Esophagus muscularis mucosa (tissue), 4 donors: ENCODE measurements at regions not wholly inside any gene's neighbourhood (a gene's known extent, or its start where the extent isn't known, plus 50 kb on each side); places are given as distances from the start of the nearest gene placed in this dataset.
A peak's percentile ranks its signal among the peaks of the same experiment; 100 is the strongest.

Experiments
- DNase-seq: peaks from one replicate; pipeline ENCODE4 v3.0.0-alpha.2; 2017; ENCODE audit errors: extremely low spot score
- H3K27ac ChIP-seq, 4 donors: fragments of 200-600 bp; sonication (generic); replicated peaks in 1 of 4; 1 replicate in 3 of 4; 2 replicates in 1 of 4; pipeline ENCODE4 v1.5.1; 2016 to 2019; ENCODE audit warnings: mild to moderate bottlenecking in 1 of 4
- H3K27me3 ChIP-seq, 4 donors: fragments of 200-600 bp; sonication (generic); one replicate each; pipeline versions ENCODE4 v1.5.1 to v1.6.0; 2016 to 2019
- H3K36me3 ChIP-seq, 4 donors: fragments of 200-600 bp; sonication (generic); one replicate each; pipeline ENCODE4 v1.5.1; 2016 to 2019
- H3K4me1 ChIP-seq, 4 donors: fragments of 200-600 bp; sonication (generic); one replicate each; pipeline ENCODE4 v1.5.1; 2016 to 2019
- H3K4me3 ChIP-seq, 4 donors: fragments of 200-600 bp; sonication (generic); 1 replicate in 2 of 4; 2 replicates in 2 of 4; pipeline ENCODE4 v1.5.1; 2016 to 2019; ENCODE audit warnings: mild to moderate bottlenecking in 4 of 4, moderate library complexity in 1 of 4
- H3K9me3 ChIP-seq, 4 donors: fragments of 200-600 bp; sonication (generic); 1 replicate in 3 of 4; 2 replicates in 1 of 4; pipeline ENCODE4 v1.5.1; 2016 to 2019
- EP300 ChIP-seq: sonication (generic); formaldehyde crosslinking; IDR thresholded peaks from one replicate; pipeline ENCODE4 v1.6.1; 2017; ENCODE audit warnings: antibody characterized with exemption
- POLR2A ChIP-seq: fragments of 450-650 bp; IDR thresholded peaks from one replicate; pipeline ENCODE4 v1.6.1; 2017; ENCODE audit warnings: antibody characterized with exemption, moderate library complexity, mild to moderate bottlenecking, low read depth
- POLR2AphosphoS5 ChIP-seq, 2 donors: sonication (generic); formaldehyde crosslinking; IDR thresholded peaks; one replicate each; pipeline ENCODE4 v1.6.1; 2017; ENCODE audit warnings: antibody characterized with exemption in 2 of 2
- WGBS: methylation state at CpG from one replicate; pipeline ENCODE4 v1.1.5; 2018; 5-methylcytosine and 5-hydroxymethylcytosine counted together
- intact Hi-C: fragments of 100-400 bp; cut with DNase I; formaldehyde crosslinking; loops from one replicate; pipeline ENCODE4 v1.15.1; 2023
- TF ChIP-seq, protein P1 (sequence below), 3 experiments: fragments of 200-600 bp in 2 of 3; fragments of 450-650 bp in 1 of 3; sonication (generic) in 2 of 3; IDR thresholded peaks; one replicate each; pipeline ENCODE4 v1.5.1; 2017 to 2019; ENCODE audit warnings: antibody characterized with exemption in 3 of 3, mild to moderate bottlenecking in 2 of 3, moderate library complexity in 1 of 3

DNA sequence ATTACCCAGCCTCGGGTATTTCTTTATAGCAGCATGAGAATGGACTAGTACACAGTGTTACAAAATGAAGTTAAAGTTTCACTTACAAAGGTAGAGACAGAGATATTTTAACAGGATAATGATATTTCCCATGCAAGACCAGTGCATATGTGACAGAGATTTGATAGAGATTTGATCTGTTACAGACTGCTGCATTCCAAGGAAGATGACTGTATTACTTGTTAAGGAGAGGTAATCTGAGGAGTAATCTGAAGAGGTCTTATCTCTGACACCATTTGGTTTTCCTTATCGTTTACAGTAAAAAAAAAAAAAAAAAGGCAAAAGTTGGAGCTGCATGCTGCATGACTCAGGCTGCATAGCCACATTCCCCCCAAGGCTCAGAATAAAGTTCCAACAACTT, 289.6 kb downstream of the POM121L12 start:
- H3K4me3 ChIP-seq, result no peak overlapping the region
- intact Hi-C loops, result no loop called here
- H3K27ac ChIP-seq, result no peak overlapping the region
- TF ChIP-seq POLR2A, result no peak
- TF ChIP-seq EP300, result no peak
- TF ChIP-seq, protein P1, sequence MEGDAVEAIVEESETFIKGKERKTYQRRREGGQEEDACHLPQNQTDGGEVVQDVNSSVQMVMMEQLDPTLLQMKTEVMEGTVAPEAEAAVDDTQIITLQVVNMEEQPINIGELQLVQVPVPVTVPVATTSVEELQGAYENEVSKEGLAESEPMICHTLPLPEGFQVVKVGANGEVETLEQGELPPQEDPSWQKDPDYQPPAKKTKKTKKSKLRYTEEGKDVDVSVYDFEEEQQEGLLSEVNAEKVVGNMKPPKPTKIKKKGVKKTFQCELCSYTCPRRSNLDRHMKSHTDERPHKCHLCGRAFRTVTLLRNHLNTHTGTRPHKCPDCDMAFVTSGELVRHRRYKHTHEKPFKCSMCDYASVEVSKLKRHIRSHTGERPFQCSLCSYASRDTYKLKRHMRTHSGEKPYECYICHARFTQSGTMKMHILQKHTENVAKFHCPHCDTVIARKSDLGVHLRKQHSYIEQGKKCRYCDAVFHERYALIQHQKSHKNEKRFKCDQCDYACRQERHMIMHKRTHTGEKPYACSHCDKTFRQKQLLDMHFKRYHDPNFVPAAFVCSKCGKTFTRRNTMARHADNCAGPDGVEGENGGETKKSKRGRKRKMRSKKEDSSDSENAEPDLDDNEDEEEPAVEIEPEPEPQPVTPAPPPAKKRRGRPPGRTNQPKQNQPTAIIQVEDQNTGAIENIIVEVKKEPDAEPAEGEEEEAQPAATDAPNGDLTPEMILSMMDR (IDR thresholded peaks at IDR 0.05), result no peak
- no peak for TF ChIP-seq POLR2AphosphoS5 (IDR thresholded peaks at IDR 0.05)
- 49% methylated on average over 2 of the region's 2 CpGs for WGBS
- H3K27me3 ChIP-seq, result no peaks in the 10 kb centered on the region
- peaks cover 0 to 3% (median 0%) of the 10 kb centered on the region in 4 donors for H3K9me3 ChIP-seq
- no peaks in the 10 kb centered on the region for H3K36me3 ChIP-seq
- no peaks in the 10 kb centered on the region for H3K4me1 ChIP-seq
- no peak for DNase-seq

DNA sequence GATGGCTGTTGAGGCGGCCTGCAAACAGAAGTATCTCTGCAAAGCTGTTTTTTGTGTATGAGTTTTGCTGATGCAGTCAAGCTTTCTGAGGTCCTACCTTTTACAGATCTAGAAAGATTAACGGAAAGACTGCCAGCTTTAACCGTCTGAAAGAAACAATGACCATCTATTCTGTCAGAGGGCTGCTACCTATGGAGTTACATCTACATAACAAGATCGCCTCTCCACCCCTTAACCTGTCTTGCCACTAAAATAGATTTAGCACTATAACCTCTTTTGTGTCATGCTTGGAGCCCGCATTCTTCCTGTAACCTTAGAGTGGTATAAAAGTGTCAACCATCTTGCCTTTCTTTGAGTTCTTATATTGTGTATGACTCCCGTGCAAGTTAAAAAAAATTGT, 291.2 kb downstream of the POM121L12 start:
- no peaks in the 10 kb centered on the region for H3K4me1 ChIP-seq
- WGBS, result 79% methylated on average over 6 of the region's 6 CpGs
- H3K27ac ChIP-seq, result no peak overlapping the region
- H3K36me3 ChIP-seq, result no peaks in the 10 kb centered on the region
- peaks cover 0 to 3% (median 0%) of the 10 kb centered on the region in 4 donors for H3K9me3 ChIP-seq
- no peak for DNase-seq
- no peak for TF ChIP-seq EP300
- no peak for TF ChIP-seq POLR2A
- intact Hi-C loops, result no loop called here
- H3K27me3 ChIP-seq, result no peaks in the 10 kb centered on the region
- no peak overlapping the region for H3K4me3 ChIP-seq

DNA sequence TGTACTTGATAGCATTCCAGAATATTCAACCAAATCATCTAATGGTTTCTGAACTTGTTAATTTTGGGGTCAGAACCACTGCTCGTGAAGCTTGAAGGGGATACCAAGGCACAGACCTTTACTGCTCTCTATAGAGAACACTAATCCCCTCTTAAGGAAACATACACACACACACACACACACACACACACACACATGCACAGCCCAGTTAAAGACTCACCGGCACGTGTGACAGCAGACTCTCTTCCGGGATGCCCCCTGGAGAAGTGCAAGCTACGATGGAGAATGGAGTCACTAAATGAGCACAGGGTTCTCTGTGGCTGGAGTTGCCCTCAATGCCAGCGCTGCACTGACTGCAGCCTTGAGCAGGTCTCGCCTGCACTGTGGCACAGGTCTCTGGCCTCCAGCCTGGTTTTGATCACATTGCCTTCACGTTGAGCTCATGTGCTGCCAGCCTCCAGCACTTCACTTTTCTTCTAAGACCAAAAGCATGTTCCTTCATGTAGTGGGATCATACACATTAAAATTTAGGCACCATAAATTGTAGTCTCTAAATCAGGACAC, 300.8 kb downstream of the POM121L12 start:
- no peak for TF ChIP-seq EP300
- TF ChIP-seq POLR2AphosphoS5 (IDR thresholded peaks at IDR 0.05), result no peak
- TF ChIP-seq POLR2A, result no peak
- TF ChIP-seq, protein P1 (IDR thresholded peaks at IDR 0.05), result no peak
- no peak overlapping the region for H3K27ac ChIP-seq
- H3K4me3 ChIP-seq, result no peak overlapping the region
- peaks cover 0 to 3% (median 0%) of the 10 kb centered on the region in 4 donors for H3K9me3 ChIP-seq
- H3K4me1 ChIP-seq, result no peaks in the 10 kb centered on the region
- no peaks in the 10 kb centered on the region for H3K27me3 ChIP-seq
- no peaks in the 10 kb centered on the region for H3K36me3 ChIP-seq
- intact Hi-C loops, result no loop called here
- WGBS, result 93% methylated on average over 7 of the region's 8 CpGs
- no peak for DNase-seq

DNA sequence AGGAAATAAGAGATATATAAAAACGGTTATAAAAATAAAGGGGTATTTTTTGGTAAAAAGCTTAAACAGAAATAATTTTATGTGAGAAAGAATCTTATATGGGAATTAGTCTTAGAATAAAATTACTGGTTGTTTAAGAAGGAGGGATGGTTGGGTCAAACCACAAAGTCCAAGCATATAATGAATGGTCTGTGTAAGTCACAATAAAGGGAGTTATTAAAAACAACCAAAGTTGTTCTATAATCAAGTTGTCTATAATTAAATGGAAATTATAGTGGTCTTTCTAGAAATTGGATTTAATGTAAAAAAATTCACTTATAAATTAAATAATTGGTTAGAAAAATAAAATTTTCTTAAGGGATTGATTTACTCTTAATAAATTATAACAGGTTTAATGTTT, 304.8 kb downstream of the POM121L12 start:
- Histone ChIP-seq H3K27me3 (no peaks in the 10 kb centered on the region), H3K36me3 (no peaks in the 10 kb centered on the region), H3K27ac (no peak overlapping the region), H3K9me3 (peaks cover 0 to 3% (median 0%) of the 10 kb centered on the region in 4 donors), H3K4me1 (no peaks in the 10 kb centered on the region), H3K4me3 (no peak overlapping the region)
- 94% methylated on average over 1 of the region's 1 CpG for WGBS
- intact Hi-C loops, result no loop called here
- DNase-seq, result no peak
- TF ChIP-seq, protein P1 (IDR thresholded peaks at IDR 0.05), result no peak
- TF ChIP-seq EP300 (no peak), POLR2AphosphoS5 (IDR thresholded peaks at IDR 0.05) (no peak), POLR2A (no peak)

DNA sequence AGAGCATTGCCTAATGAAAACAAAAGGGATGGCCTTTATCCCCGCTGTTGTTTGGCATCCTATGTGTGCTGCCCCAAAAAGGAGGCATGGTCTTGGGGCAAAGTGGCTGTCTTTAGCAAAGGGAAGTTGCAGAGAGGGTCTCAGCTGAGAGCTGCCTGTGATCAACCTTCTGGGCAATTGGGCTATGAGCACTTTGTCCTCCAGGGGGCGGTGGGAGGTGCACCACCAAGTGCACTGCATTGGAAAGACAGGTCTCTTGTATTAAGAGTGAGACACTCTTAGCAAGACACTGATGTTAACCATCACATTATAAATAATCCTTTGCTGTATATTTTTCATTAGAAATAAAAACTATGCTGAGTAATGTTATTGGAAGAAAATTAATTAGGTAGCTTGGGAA, 314.8 kb downstream of the POM121L12 start:
- Histone ChIP-seq H3K4me3 (no peak overlapping the region), H3K27ac (no peak overlapping the region), H3K27me3 (no peaks in the 10 kb centered on the region), H3K4me1 (no peaks in the 10 kb centered on the region), H3K36me3 (no peaks in the 10 kb centered on the region), H3K9me3 (no peaks in the 10 kb centered on the region)
- TF ChIP-seq, protein P1 (IDR thresholded peaks at IDR 0.05), result peak in 1 of 3 experiments; percentile 15
- TF ChIP-seq EP300, result no peak
- whole genome bisulfite sequencing, result 21% methylated on average over 2 of the region's 2 CpGs
- DNase-seq, result no peak
- intact Hi-C loops, result no loop called here
